H1 (cell line): ENCODE measurements at regions not wholly inside any gene's neighbourhood (a gene's known extent, or its start where the extent isn't known, plus 50 kb on each side); places are given as distances from the start of the nearest gene placed in this dataset.
"Not testable (repeated sequence)": the region's sequence is repeated elsewhere in the genome, so short reads cannot be mapped to it uniquely, and the experiment has no call there.

ENCODE experiments used
- CTCF ChIA-PET: fragments of 300-600 bp; sonication (Branson Sonifier 250); formaldehyde crosslinking; loops from one replicate; lab custom pipeline; 2021; ENCODE audit not compliant: partially characterized antibody; lab: Charles Lee
- POLR2A ChIA-PET: fragments of 300-600 bp; sonication (Branson Sonifier 250); formaldehyde crosslinking; loops from one replicate; lab custom pipeline; 2021; ENCODE audit warnings: inconsistent platforms; ENCODE audit not compliant: partially characterized antibody; lab: Charles Lee
- DNase-seq, 2 experiments: peaks; one replicate each; pipeline versions ENCODE4 v3.0.0 to v3.0.0-alpha.2; 2010 to 2022; ENCODE audit warnings: low spot score in 2 of 2, low read depth in 1 of 2, mixed read lengths in 1 of 2
- FAIRE-seq: peaks from 2 replicates; lab custom pipeline; 2011; peaks lifted over from hg19 to GRCh38; lab: Jason Lieb, UNC
- H2AFZ ChIP-seq: 2 replicates; pipeline ENCODE4 v1.8.1; 2012; ENCODE audit warnings: low read length, inconsistent platforms
- H2AK5ac ChIP-seq: 2 replicates; pipeline ENCODE4 v1.6.1; 2013; ENCODE audit warnings: low read depth, low read length
- H2BK120ac ChIP-seq: replicated peaks from 2 replicates; pipeline ENCODE3; 2013; ENCODE audit warnings: low read depth, low read length, inconsistent platforms
- H2BK12ac ChIP-seq: 2 replicates; pipeline ENCODE4 v1.6.1; 2013; ENCODE audit warnings: low read depth, low read length
- H2BK15ac ChIP-seq: 2 replicates; pipeline ENCODE4 v1.6.1; 2013; ENCODE audit warnings: low read length
- H2BK20ac ChIP-seq: 2 replicates; pipeline ENCODE4 v1.6.1; 2013; ENCODE audit warnings: low read length
- H2BK5ac ChIP-seq: 2 replicates; pipeline ENCODE4 v1.6.1; 2013; ENCODE audit warnings: low read depth, low read length
- H3K14ac ChIP-seq: 2 replicates; pipeline ENCODE4 v1.6.1; 2013; ENCODE audit warnings: inconsistent platforms; ENCODE audit not compliant: insufficient read length
- H3K18ac ChIP-seq: 2 replicates; pipeline ENCODE4 v1.6.1; 2013; ENCODE audit warnings: low read length; ENCODE audit errors: extremely low read depth
- H3K23ac ChIP-seq: 2 replicates; pipeline ENCODE4 v1.6.1; 2013; ENCODE audit warnings: inconsistent platforms; ENCODE audit not compliant: insufficient read length
- H3K23me2 ChIP-seq: 2 replicates; pipeline ENCODE4 v1.6.1; 2013; ENCODE audit warnings: low read depth, low read length
- H3K27ac ChIP-seq: 2 replicates; pipeline ENCODE4 v1.6.1; 2011; ENCODE audit warnings: low read depth, low read length, inconsistent platforms
- H3K27me3 ChIP-seq, 4 experiments: replicated peaks in 1 of 4; 1 replicate in 1 of 4; 2 replicates in 3 of 4; pipeline versions ENCODE4 v1.6.1 to v1.8.1; 2011 to 2013; ENCODE audit warnings: low read length in 3 of 4, mild to moderate bottlenecking in 3 of 4, inconsistent platforms in 2 of 4, mixed read lengths in 2 of 4, moderate library complexity in 1 of 4; ENCODE audit not compliant: control insufficient read depth in 3 of 4, insufficient read depth in 3 of 4; ENCODE audit errors: extremely low read depth in 1 of 4
- H3K36me3 ChIP-seq, 4 experiments: 2 replicates each; pipeline versions ENCODE4 v1.6.1 to v1.8.1; 2011 to 2013; ENCODE audit warnings: mild to moderate bottlenecking in 4 of 4, low read length in 3 of 4, moderate library complexity in 2 of 4, control low read depth in 1 of 4, inconsistent platforms in 1 of 4; ENCODE audit not compliant: insufficient read depth in 4 of 4, control insufficient read depth in 2 of 4
- H3K4ac ChIP-seq: replicated peaks from 2 replicates; pipeline ENCODE3; 2013; ENCODE audit warnings: low read length, low read depth, mixed read lengths, inconsistent platforms; ENCODE audit not compliant: insufficient read length
- H3K4me1 ChIP-seq, 4 experiments: replicated peaks in 1 of 4; 1 replicate in 1 of 4; 2 replicates in 3 of 4; pipeline versions ENCODE4 v1.6.1 to v1.8.1; 2011 to 2013; ENCODE audit warnings: low read length in 3 of 4, inconsistent platforms in 2 of 4, mixed read lengths in 1 of 4; ENCODE audit not compliant: insufficient read depth in 4 of 4, control insufficient read depth in 3 of 4
- H3K4me2 ChIP-seq, 2 experiments: 2 replicates each; pipeline versions ENCODE4 v1.6.1 to v1.8.1; 2011 to 2013; ENCODE audit warnings: low read depth in 2 of 2, low read length in 2 of 2, control low read depth in 1 of 2, inconsistent platforms in 1 of 2, mild to moderate bottlenecking in 1 of 2; ENCODE audit not compliant: insufficient read depth in 1 of 2
- H3K4me3 ChIP-seq, 4 experiments: fragments of 200-600, 300-600 bp in 1 of 4; sonication (generic), shearing (Covaris generic), sonication (Bioruptor Twin) in 1 of 4; 2 replicates each; pipeline versions ENCODE4 v1.5.1 to v1.8.1; 2011 to 2016; ENCODE audit warnings: low read length in 4 of 4, low read depth in 3 of 4, control low read depth in 2 of 4, inconsistent platforms in 2 of 4, mild to moderate bottlenecking in 2 of 4, mixed read lengths in 1 of 4, moderate library complexity in 1 of 4; ENCODE audit not compliant: insufficient read depth in 2 of 4; ENCODE audit errors: extremely low read depth in 1 of 4
- H3K56ac ChIP-seq: replicated peaks from 2 replicates; pipeline ENCODE3; 2013; ENCODE audit warnings: low read depth, mild to moderate bottlenecking, mixed read lengths, low read length, inconsistent platforms; ENCODE audit not compliant: insufficient read length
- H3K79me1 ChIP-seq: 2 replicates; pipeline ENCODE4 v1.6.1; 2013; ENCODE audit warnings: low read depth, low read length, control low read depth
- H3K79me2 ChIP-seq, 2 experiments: 2 replicates each; pipeline versions ENCODE4 v1.6.1 to v1.8.1; 2012 to 2013; ENCODE audit warnings: low read length in 2 of 2, mild to moderate bottlenecking in 2 of 2, inconsistent platforms in 1 of 2; ENCODE audit not compliant: insufficient read depth in 2 of 2, control insufficient read depth in 1 of 2
- H3K9ac ChIP-seq, 4 experiments: replicated peaks in 1 of 4; 1 replicate in 1 of 4; 2 replicates in 3 of 4; pipeline versions ENCODE4 v1.6.1 to v1.8.1; 2011 to 2013; ENCODE audit warnings: low read depth in 3 of 4, low read length in 3 of 4, control low read depth in 2 of 4, mild to moderate bottlenecking in 2 of 4, moderate library complexity in 2 of 4, inconsistent platforms in 1 of 4; ENCODE audit errors: extremely low read depth in 1 of 4
- H3K9me3 ChIP-seq, 2 experiments: 2 replicates each; pipeline versions ENCODE4 v1.6.1 to v1.8.1; 2012 to 2013; ENCODE audit warnings: mild to moderate bottlenecking in 2 of 2, moderate library complexity in 2 of 2, control low read depth in 1 of 2, inconsistent platforms in 1 of 2, low read depth in 1 of 2, low read length in 1 of 2, mixed read lengths in 1 of 2; ENCODE audit not compliant: insufficient read depth in 2 of 2
- H4K20me1 ChIP-seq, 2 experiments: replicated peaks in 1 of 2; 2 replicates each; pipeline versions ENCODE3 to v1.8.1; 2011 to 2013; ENCODE audit warnings: inconsistent platforms in 2 of 2, low read length in 2 of 2, mild to moderate bottlenecking in 1 of 2; ENCODE audit not compliant: insufficient read depth in 2 of 2, control insufficient read depth in 1 of 2
- H4K5ac ChIP-seq: 2 replicates; pipeline ENCODE4 v1.6.1; 2013; ENCODE audit warnings: low read length, low read depth, mixed read lengths, inconsistent platforms; ENCODE audit not compliant: insufficient read length
- H4K8ac ChIP-seq: 2 replicates; pipeline ENCODE4 v1.8.0; 2013; ENCODE audit warnings: mild to moderate bottlenecking, moderate library complexity, low read length, inconsistent platforms; ENCODE audit not compliant: insufficient read depth; ENCODE audit errors: extremely low read depth
- H4K91ac ChIP-seq: replicated peaks from 2 replicates; pipeline ENCODE3; 2013; ENCODE audit warnings: low read length, mixed read lengths, inconsistent platforms; ENCODE audit not compliant: insufficient read length
- WGBS, 2 experiments: shearing (Covaris generic) in 1 of 2; methylation state at CpG; one replicate each; pipeline versions ENCODE4 v1.1.6 to v1.1.7; 2013 to 2015; ENCODE audit warnings: low lambda C conversion rate in 2 of 2, mixed read lengths in 2 of 2, inconsistent platforms in 1 of 2, low coverage in 1 of 2, missing lambda C conversion rate in 1 of 2; ENCODE audit not compliant: insufficient replicate concordance in 2 of 2, insufficient coverage in 1 of 2, insufficient read length in 1 of 2; ENCODE audit errors: extremely low coverage in 1 of 2, missing lambda C conversion rate in 1 of 2; 5-methylcytosine and 5-hydroxymethylcytosine counted together

DNA sequence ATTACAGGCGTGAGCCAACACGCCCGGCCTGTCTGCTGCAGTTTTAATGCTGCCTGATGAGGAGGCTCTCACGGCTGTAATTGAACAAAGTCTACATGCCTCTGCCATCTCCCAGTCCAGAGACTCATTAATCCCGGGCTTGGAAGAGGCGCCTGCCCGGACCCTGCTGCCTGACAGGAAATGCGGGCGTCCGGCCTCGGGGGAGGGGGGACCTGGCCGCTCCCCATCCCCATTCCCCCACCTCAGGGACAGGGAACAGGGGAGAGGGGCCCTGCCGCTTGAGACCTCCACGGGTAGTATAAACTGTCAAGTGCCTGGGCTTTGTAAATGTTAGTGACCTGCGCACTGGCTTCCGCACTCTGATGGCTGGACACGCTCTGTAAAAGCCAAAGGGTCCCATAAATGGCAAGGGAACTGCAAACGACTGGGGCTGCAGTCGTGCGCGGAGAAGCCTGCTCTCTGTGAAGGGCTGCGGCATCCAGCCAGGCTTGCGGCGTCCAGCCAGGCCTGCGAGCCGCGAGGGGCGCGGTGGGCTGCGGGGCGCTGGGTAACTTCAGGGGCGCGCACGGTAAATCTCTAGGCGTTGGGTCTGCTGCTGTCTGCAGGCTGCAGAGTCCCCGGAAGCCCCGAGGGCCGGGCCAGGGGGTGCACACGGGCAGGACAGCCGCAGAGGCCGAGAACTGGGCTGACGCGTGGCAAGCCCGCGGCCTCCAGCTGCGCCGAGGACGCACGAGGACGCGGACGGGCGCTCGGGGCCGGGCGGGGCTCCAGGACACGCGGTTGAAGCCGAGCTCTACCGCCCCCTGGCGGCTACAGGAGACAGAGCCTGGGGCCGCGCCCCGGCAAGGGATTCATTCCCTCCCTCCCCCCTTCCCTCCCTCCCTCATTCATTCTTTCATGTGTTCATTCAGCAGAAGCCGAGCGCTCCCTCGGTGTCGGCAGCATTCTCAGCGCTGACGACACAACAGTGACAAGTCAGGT, 78.4 kb downstream of the KCNJ18 start:
- H2AK5ac ChIP-seq, CTCF ChIA-PET, H4K5ac ChIP-seq, H3K4me1 ChIP-seq, H3K56ac ChIP-seq, H3K36me3 ChIP-seq, FAIRE-seq, H2BK5ac ChIP-seq, H4K20me1 ChIP-seq, H2BK12ac ChIP-seq, H2BK20ac ChIP-seq, H3K79me2 ChIP-seq, H3K4me3 ChIP-seq, H2BK15ac ChIP-seq, H2AFZ ChIP-seq, H3K9ac ChIP-seq, H3K23ac ChIP-seq, H3K23me2 ChIP-seq, DNase-seq, H3K18ac ChIP-seq, H3K14ac ChIP-seq, H3K4ac ChIP-seq, H3K4me2 ChIP-seq, H2BK120ac ChIP-seq, H3K27ac ChIP-seq, H4K91ac ChIP-seq, H3K79me1 ChIP-seq, H4K8ac ChIP-seq, POLR2A ChIA-PET, H3K27me3 ChIP-seq: not testable (repeated sequence)
- WGBS, 2 experiments = 81% methylated on average over 18 of the region's 70 CpGs; no CpG with 5 or more reads in 1 of the 2 experiments
- peaks cover 21 to 87% of the 10 kb centered on the region in 2 experiments for H3K9me3 ChIP-seq
